Glutamatergic neuron (in vitro differentiated cells): ENCODE measurements at regions not wholly inside any gene's neighbourhood (a gene's known extent, or its start where the extent isn't known, plus 50 kb on each side); places are given as distances from the start of the nearest gene placed in this dataset.

Source experiments
- DNase-seq: peaks from one replicate; pipeline ENCODE4 v3.0.0; 2022
- H3K27ac Mint-ChIP-seq: one replicate; pipeline ENCODE4 v1.8.0; 2020; ENCODE audit warnings: mild to moderate bottlenecking, mixed read lengths, inconsistent platforms; ENCODE audit not compliant: unreplicated experiment
- H3K27me3 Mint-ChIP-seq: one replicate; pipeline ENCODE4 v1.8.0; 2020; ENCODE audit warnings: mild to moderate bottlenecking, moderate library complexity, mixed read lengths, inconsistent platforms; ENCODE audit not compliant: unreplicated experiment
- H3K36me3 Mint-ChIP-seq: one replicate; pipeline ENCODE4 v1.8.0; 2020; ENCODE audit warnings: mild to moderate bottlenecking, mixed read lengths, inconsistent platforms; ENCODE audit not compliant: unreplicated experiment
- H3K4me1 Mint-ChIP-seq: one replicate; pipeline ENCODE4 v1.8.0; 2020; ENCODE audit warnings: mild to moderate bottlenecking, low read depth, mixed read lengths, inconsistent platforms; ENCODE audit not compliant: unreplicated experiment
- H3K4me3 Mint-ChIP-seq: one replicate; pipeline ENCODE4 v1.8.0; 2020; ENCODE audit warnings: mild to moderate bottlenecking, mixed read lengths, inconsistent platforms; ENCODE audit not compliant: unreplicated experiment
- H3K9me3 Mint-ChIP-seq: one replicate; pipeline ENCODE4 v1.8.0; 2020; ENCODE audit warnings: mild to moderate bottlenecking, moderate library complexity, mixed read lengths, inconsistent platforms; ENCODE audit not compliant: unreplicated experiment
- TF ChIP-seq, protein P1 (sequence below): fragments of 200-600 bp; sonication (generic); IDR thresholded peaks from one replicate; pipeline ENCODE4 v1.5.0; 2021; ENCODE audit not compliant: partially characterized antibody, unreplicated experiment

DNA sequence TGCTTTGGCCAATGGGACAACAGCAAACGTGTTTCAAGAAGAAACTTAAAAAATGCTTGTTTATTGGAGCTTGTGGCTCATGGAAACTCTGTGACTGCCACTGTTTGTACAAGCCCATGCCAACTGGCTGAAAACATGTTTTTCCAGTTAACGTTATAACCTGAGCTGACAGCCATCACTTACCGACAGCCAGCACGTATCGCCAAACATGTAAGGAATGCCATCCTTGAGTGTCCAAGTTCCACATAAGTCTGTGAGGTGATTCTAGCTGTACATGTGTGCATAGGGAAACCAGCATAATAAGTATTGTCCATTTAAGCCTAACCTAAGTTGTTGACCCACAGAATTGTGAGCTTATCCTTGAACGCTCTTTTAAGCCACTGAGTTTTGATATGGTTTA is 596.9 kb downstream of the TRHDE start:
- H3K27me3 Mint-ChIP-seq: no peaks in the 10 kb centered on the region
- DNase-seq: no peak
- peaks cover 1% of the 10 kb centered on the region for H3K9me3 Mint-ChIP-seq
- peaks cover 2% of the 10 kb centered on the region for H3K4me1 Mint-ChIP-seq
- H3K27ac Mint-ChIP-seq: no peak overlapping the region
- TF ChIP-seq, protein P1, sequence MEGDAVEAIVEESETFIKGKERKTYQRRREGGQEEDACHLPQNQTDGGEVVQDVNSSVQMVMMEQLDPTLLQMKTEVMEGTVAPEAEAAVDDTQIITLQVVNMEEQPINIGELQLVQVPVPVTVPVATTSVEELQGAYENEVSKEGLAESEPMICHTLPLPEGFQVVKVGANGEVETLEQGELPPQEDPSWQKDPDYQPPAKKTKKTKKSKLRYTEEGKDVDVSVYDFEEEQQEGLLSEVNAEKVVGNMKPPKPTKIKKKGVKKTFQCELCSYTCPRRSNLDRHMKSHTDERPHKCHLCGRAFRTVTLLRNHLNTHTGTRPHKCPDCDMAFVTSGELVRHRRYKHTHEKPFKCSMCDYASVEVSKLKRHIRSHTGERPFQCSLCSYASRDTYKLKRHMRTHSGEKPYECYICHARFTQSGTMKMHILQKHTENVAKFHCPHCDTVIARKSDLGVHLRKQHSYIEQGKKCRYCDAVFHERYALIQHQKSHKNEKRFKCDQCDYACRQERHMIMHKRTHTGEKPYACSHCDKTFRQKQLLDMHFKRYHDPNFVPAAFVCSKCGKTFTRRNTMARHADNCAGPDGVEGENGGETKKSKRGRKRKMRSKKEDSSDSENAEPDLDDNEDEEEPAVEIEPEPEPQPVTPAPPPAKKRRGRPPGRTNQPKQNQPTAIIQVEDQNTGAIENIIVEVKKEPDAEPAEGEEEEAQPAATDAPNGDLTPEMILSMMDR: no peak
- H3K36me3 Mint-ChIP-seq: no peaks in the 10 kb centered on the region
- H3K4me3 Mint-ChIP-seq: no peak overlapping the region

DNA sequence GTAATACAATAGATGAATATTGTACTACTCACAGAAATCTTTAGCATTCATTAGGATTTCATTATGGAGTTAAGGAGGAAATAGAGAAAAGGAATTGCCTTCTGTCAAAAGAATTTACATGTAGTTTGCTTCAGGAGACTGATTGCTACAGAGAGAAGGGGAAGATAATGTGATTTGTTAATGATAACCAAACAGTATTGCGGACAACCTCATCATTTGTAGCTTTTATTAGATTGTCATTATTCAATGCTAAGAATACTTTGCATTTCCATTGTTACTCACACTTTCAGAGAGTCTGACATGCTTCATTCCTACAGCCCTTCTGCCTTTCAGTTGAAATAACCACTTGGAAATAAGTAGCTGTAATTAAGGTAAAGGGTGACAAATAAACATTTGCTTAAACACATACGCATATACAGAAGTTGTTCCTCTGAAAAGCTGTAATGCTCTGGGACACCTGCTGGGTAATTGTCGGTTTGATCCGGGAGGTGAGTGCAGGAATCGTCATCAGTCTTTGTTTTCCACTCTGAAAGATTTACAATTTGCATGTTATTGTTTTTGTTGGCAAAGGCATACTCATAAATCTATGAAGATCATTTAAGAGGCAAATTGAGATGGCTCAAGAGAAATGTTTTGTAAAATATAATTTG is 600.2 kb downstream of the TRHDE start:
- peaks cover 1% of the 10 kb centered on the region for H3K9me3 Mint-ChIP-seq
- peaks cover 2% of the 10 kb centered on the region for H3K4me1 Mint-ChIP-seq
- H3K4me3 Mint-ChIP-seq: no peak overlapping the region
- DNase-seq: no peak
- TF ChIP-seq, protein P1: no peak
- peaks cover 5% of the 10 kb centered on the region for H3K36me3 Mint-ChIP-seq
- H3K27me3 Mint-ChIP-seq: no peaks in the 10 kb centered on the region
- no peak overlapping the region for H3K27ac Mint-ChIP-seq

DNA sequence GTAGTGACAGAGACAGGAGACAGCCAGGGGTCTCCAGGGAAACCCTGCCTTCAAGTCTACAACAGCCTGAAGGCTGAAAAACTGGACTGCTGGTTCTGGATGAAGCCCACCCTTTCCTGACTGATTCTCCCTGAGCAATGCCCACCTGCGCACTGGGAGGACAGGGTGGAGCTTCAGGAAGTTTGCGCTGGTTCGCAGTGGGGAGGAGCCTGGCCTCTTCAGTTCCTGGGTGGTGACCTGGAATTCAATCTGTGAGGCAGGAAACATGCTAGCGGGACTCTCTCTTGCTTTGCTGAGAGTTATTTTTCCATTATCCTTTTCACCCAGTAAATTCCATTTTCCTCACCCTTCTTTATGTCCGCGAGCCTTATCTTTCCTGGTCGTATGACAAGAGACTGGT is 600.8 kb downstream of the TRHDE start:
- Mint-ChIP-seq H3K9me3 (peaks cover 1% of the 10 kb centered on the region), H3K4me1 (peaks cover 2% of the 10 kb centered on the region), H3K27ac (no peak overlapping the region), H3K27me3 (no peaks in the 10 kb centered on the region), H3K36me3 (peaks cover 5% of the 10 kb centered on the region), H3K4me3 (no peak overlapping the region)
- DNase-seq: peak; percentile 9
- TF ChIP-seq, protein P1: no peak

DNA sequence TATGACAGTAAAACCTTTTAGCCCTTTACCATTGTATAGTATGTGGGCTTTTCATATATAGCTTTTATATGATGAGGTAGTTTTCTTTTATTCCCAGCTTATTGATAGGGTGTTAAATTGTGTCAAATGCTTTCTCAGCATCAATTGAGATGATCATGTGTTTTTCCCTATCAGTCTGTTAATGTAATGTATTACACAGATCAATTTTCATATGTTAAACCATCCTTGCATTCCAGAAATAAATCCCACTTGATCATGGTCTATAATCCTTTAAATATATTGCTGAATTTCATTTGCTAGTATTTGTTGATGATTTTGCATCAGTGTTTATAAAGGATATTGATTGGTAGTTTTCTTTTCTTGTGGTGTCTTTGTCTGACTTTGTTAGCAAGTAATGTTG is 603.9 kb downstream of the TRHDE start:
- no peak overlapping the region for H3K27ac Mint-ChIP-seq
- peaks cover 2% of the 10 kb centered on the region for H3K4me1 Mint-ChIP-seq
- H3K9me3 Mint-ChIP-seq: peaks cover 1% of the 10 kb centered on the region
- peaks cover 11% of the 10 kb centered on the region for H3K36me3 Mint-ChIP-seq
- TF ChIP-seq, protein P1: no peak
- H3K4me3 Mint-ChIP-seq: no peak overlapping the region
- no peaks in the 10 kb centered on the region for H3K27me3 Mint-ChIP-seq
- DNase-seq: no peak

DNA sequence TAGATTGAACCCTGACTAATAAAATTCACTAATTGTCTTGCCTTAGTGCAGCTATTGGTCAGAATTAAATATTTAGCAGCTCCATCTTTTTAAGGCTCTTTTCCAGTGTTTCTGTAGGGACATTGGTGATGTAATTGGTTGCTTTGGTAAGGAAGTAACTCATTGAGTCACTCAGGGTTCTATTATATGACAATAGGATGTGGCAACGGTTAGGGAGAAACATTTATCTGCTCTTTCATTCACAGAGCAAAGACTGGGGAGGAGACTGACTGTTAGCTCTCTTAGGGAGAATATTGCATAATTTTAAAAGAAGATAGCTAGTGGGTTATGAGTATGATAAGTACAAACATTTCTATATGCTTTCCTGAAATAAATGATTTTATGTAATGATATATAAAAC is 616.5 kb downstream of the TRHDE start:
- no peaks in the 10 kb centered on the region for H3K27me3 Mint-ChIP-seq
- no peaks in the 10 kb centered on the region for H3K36me3 Mint-ChIP-seq
- no peaks in the 10 kb centered on the region for H3K9me3 Mint-ChIP-seq
- no peak for DNase-seq
- TF ChIP-seq, protein P1: no peak
- H3K27ac Mint-ChIP-seq: peak overlapping the region; percentile 10
- no peak overlapping the region for H3K4me3 Mint-ChIP-seq
- H3K4me1 Mint-ChIP-seq: peaks cover 29% of the 10 kb centered on the region
